ENCODE measurements at regions not wholly inside any gene's neighbourhood (a gene's known extent, or its start where the extent isn't known, plus 50 kb on each side); places are given as distances from the start of the nearest gene placed in this dataset.
A peak's percentile ranks its signal among the peaks of the same experiment; 100 is the strongest.

DNA sequence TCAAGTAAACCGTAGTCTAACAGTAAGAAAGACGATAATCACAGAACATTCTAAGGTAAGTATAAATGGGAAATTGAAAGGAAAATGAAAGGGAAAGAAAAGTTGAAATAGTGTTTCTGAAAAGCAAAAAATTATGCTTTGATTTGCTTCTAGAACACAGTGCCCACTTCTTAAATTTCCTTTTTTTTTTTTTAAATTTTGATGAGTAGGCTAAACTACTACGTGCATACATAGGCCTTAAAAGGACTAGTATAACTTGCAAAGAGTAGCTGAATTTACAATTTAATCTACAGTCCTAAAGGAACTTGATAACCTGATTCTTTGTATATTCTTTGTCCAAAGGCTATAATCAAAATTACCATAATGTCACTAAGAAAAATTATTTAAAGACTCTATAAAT is 325.3 kb downstream of the PAX3 start:
- H3K4me3 ChIP-seq: no peak overlapping the region
- no peaks in the 10 kb centered on the region for H3K27me3 ChIP-seq
- H3K9me3 ChIP-seq: no peaks in the 10 kb centered on the region
- no peak for DNase-seq (ENCODE audit: low spot score in 2 of 2)
- no peaks in the 10 kb centered on the region for H3K36me3 ChIP-seq
- TF ChIP-seq POLR2A (IDR thresholded peaks at IDR 0.05) (no peak), EP300 (IDR thresholded peaks at IDR 0.05) (no peak)
- TF ChIP-seq, protein P1, sequence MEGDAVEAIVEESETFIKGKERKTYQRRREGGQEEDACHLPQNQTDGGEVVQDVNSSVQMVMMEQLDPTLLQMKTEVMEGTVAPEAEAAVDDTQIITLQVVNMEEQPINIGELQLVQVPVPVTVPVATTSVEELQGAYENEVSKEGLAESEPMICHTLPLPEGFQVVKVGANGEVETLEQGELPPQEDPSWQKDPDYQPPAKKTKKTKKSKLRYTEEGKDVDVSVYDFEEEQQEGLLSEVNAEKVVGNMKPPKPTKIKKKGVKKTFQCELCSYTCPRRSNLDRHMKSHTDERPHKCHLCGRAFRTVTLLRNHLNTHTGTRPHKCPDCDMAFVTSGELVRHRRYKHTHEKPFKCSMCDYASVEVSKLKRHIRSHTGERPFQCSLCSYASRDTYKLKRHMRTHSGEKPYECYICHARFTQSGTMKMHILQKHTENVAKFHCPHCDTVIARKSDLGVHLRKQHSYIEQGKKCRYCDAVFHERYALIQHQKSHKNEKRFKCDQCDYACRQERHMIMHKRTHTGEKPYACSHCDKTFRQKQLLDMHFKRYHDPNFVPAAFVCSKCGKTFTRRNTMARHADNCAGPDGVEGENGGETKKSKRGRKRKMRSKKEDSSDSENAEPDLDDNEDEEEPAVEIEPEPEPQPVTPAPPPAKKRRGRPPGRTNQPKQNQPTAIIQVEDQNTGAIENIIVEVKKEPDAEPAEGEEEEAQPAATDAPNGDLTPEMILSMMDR (IDR thresholded peaks at IDR 0.05): no peak
- H3K27ac ChIP-seq: no peak overlapping the region
- H3K4me1 ChIP-seq: no peaks in the 10 kb centered on the region
- WGBS, 2 donors: 91 to 92% methylated on average over 3 of the region's 3 CpGs

DNA sequence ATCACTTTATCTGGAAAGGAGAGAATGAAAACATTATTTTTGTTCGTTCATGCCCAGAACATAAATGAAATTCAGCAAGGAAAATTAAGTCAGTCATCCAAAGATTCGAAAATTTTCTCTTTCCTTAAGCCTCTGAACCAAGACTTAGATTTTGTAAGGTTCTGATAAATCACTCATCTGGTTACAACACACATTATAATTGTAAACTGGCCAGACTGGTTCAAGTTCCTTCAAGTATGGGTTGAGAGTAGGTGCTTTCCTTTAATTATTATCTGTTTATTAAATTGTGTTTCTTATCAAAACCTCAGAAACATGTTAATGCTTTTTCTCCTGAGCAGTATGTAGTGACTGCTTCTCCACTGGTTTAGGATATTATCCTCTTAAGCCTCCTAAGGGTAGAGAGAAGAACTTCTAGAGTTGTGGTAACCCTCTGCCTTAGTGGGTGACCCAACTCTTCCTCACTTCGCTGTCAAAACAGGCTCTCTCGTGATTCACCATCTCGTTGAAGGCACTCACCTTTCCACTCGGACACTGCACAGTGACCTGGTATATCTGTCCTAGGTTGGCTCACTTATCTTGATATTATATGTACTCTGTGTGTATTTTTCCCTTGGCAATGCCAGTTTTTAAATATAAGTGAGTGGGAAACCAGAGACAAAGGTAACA is 325.9 kb downstream of the PAX3 start:
- H3K27ac ChIP-seq: no peak overlapping the region
- WGBS, 2 donors: 88 to 89% methylated on average over 6 of the region's 6 CpGs
- no peaks in the 10 kb centered on the region for H3K4me1 ChIP-seq
- DNase-seq (ENCODE audit: low spot score in 2 of 2): no peak
- H3K4me3 ChIP-seq: no peak overlapping the region
- H3K9me3 ChIP-seq: no peaks in the 10 kb centered on the region
- no peaks in the 10 kb centered on the region for H3K36me3 ChIP-seq
- no peaks in the 10 kb centered on the region for H3K27me3 ChIP-seq
- TF ChIP-seq EP300 (IDR thresholded peaks at IDR 0.05) (no peak), POLR2A (IDR thresholded peaks at IDR 0.05) (no peak)
- TF ChIP-seq, protein P1 (IDR thresholded peaks at IDR 0.05): no peak

DNA sequence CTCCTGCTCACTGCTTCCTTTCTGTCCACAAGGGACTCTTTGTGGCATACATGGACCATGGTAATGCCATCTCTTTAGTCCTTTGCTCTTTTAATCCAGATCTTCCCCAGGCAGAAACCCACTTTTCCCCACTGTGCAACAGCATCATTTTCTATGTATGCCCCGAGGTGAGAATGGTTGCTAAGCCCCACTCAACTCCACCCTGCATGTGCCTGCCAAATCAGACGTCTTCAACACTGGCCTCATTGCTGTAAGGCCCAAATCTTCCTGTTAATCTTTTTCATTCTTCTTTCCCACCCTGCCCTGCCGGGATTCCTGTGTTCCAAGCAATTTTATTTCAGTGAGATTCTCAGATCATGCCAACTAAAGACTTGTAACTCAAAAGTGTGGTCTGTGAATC is 328.4 kb downstream of the PAX3 start:
- 45 to 47% methylated on average over 3 of the region's 3 CpGs for WGBS, 2 donors
- Histone ChIP-seq H3K4me3 (no peak overlapping the region), H3K27me3 (no peaks in the 10 kb centered on the region), H3K9me3 (no peaks in the 10 kb centered on the region), H3K36me3 (no peaks in the 10 kb centered on the region), H3K4me1 (no peaks in the 10 kb centered on the region), H3K27ac (no peak overlapping the region)
- no peak for DNase-seq (ENCODE audit: low spot score in 2 of 2)
- TF ChIP-seq EP300 (IDR thresholded peaks at IDR 0.05): no peak
- no peak for TF ChIP-seq POLR2A (IDR thresholded peaks at IDR 0.05)
- TF ChIP-seq, protein P1 (IDR thresholded peaks at IDR 0.05): no peak

DNA sequence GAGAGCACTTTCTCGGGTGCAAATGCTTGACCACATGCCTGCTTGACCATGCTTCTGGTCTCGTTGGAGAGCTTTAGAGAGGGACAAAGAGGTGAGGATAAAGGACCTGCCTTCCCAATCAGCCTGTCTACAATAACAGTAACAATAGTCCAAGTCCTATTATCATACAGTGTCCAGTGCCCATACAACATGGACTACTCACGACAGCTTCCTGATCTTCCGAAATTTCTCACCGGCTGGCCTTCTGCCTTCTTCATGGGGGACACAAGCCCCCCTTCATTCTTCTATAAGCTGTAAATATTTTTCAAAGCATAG is 329.0 kb downstream of the PAX3 start:
- DNase-seq (ENCODE audit: low spot score in 2 of 2): no peak
- 84 to 86% methylated on average over 5 of the region's 5 CpGs for WGBS, 2 donors
- Histone ChIP-seq H3K4me1 (no peaks in the 10 kb centered on the region), H3K36me3 (no peaks in the 10 kb centered on the region), H3K27me3 (no peaks in the 10 kb centered on the region), H3K4me3 (no peak overlapping the region), H3K27ac (no peak overlapping the region), H3K9me3 (no peaks in the 10 kb centered on the region)
- TF ChIP-seq POLR2A (IDR thresholded peaks at IDR 0.05) (no peak), EP300 (IDR thresholded peaks at IDR 0.05) (no peak)
- TF ChIP-seq, protein P1 (IDR thresholded peaks at IDR 0.05): no peak

DNA sequence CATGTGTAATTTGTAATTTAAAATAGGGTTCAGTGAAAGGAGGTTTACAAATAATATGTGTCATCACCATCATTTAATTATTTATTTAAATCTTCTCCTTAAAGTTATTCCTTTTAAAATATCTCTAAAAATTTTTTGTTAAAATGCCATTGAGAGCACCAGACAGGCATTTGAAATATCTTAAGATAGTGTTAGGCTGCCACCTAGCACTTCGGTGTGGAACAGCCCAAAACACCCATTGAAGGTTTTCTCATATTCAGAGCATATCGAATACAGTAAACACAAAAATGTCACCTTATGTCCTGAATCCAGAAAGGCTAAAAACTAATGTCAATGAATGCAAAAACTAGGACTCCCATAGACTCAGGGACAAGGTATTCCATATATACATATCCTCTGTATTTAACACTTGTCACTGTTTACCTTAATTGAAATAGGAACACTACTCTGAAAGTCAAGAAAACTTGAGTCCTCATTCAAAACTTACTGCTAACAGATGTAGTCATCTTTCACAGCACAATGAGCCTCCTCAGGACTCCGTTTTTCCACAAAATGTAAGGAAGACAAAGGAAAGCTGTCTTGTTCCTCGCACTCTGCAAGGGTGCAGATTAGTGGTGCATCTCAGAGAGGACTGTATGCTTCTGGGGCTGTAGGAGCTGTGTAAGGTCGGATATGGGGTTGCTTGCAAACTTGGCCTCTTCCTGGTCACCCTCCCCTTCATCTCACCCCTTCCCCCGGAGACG is 329.5 kb downstream of the PAX3 start:
- peak in 1 of 2 donors; percentile 35 for DNase-seq (ENCODE audit: low spot score in 2 of 2)
- Histone ChIP-seq H3K27ac (no peak overlapping the region), H3K4me3 (no peak overlapping the region), H3K27me3 (no peaks in the 10 kb centered on the region), H3K36me3 (no peaks in the 10 kb centered on the region), H3K4me1 (no peaks in the 10 kb centered on the region), H3K9me3 (no peaks in the 10 kb centered on the region)
- 42 to 43% methylated on average over 7 of the region's 7 CpGs for WGBS, 2 donors
- no peak for TF ChIP-seq EP300 (IDR thresholded peaks at IDR 0.05)
- TF ChIP-seq, protein P1 (IDR thresholded peaks at IDR 0.05): peak; percentile 34 to 55 (median 52)

Data from tibial nerve (tissue), 4 donors.